Sigmoid colon (tissue), 4 donors: ENCODE measurements at regions not wholly inside any gene's neighbourhood (a gene's known extent, or its start where the extent isn't known, plus 50 kb on each side); places are given as distances from the start of the nearest gene placed in this dataset.

ENCODE experiments used
- CTCF ChIP-seq, 4 experiments: fragments of 450-650 bp in 3 of 4; fragments of 200-600 bp in 1 of 4; IDR thresholded peaks; one replicate each; pipeline ENCODE4 v1.5.1; 2016 to 2019; ENCODE audit warnings: antibody characterized with exemption in 4 of 4, mild to moderate bottlenecking in 3 of 4, moderate library complexity in 2 of 4
- EP300 ChIP-seq, 4 donors: sonication (generic); formaldehyde crosslinking; IDR thresholded peaks; one replicate each; pipeline ENCODE4 v1.6.1; 2017; ENCODE audit warnings: antibody characterized with exemption in 4 of 4
- POLR2A ChIP-seq, 2 donors: fragments of 450-650 bp; IDR thresholded peaks; one replicate each; pipeline ENCODE4 v1.6.1; 2016; ENCODE audit warnings: antibody characterized with exemption in 2 of 2, mild to moderate bottlenecking in 2 of 2, moderate library complexity in 2 of 2
- POLR2AphosphoS5 ChIP-seq, 4 donors: sonication (generic); formaldehyde crosslinking; IDR thresholded peaks; one replicate each; pipeline ENCODE4 v1.6.1; 2017; ENCODE audit warnings: antibody characterized with exemption in 4 of 4

GRCh38 chr5:168192120-168192519, 99.3 kb upstream of the WWC1 start:
- no peak for TF ChIP-seq POLR2A (IDR thresholded peaks at IDR 0.05)
- no peak for TF ChIP-seq CTCF (IDR thresholded peaks at IDR 0.05)
- TF ChIP-seq POLR2AphosphoS5 (IDR thresholded peaks at IDR 0.05), result no peak
- TF ChIP-seq EP300 (IDR thresholded peaks at IDR 0.05), result no peak
